HL-60 (cell line): ENCODE measurements at regions not wholly inside any gene's neighbourhood (a gene's known extent, or its start where the extent isn't known, plus 50 kb on each side); places are given as distances from the start of the nearest gene placed in this dataset.

Source experiments
- CTCF ChIP-seq: IDR thresholded peaks from one replicate; pipeline ENCODE4 v1.5.1; 2011; ENCODE audit warnings: low read length, control low read depth, inconsistent platforms; ENCODE audit not compliant: insufficient read depth
- POLR2AphosphoS5 ChIP-seq: IDR thresholded peaks from 2 replicates; pipeline ENCODE4 v1.6.1; 2012; ENCODE audit warnings: low read depth

GRCh38 chr5:147965715-147966114, 59.4 kb upstream of the C5orf46 start:
- TF ChIP-seq CTCF, result no peak
- no peak for TF ChIP-seq POLR2AphosphoS5
